Panc1 (cell line): ENCODE measurements at regions not wholly inside any gene's neighbourhood (a gene's known extent, or its start where the extent isn't known, plus 50 kb on each side); places are given as distances from the start of the nearest gene placed in this dataset.

Experiments used
- CTCF ChIP-seq: fragments of 450-650 bp; IDR thresholded peaks from 2 replicates; pipeline ENCODE4 v1.5.1; 2017; ENCODE audit warnings: mild to moderate bottlenecking
- REST ChIP-seq, 2 experiments: IDR thresholded peaks; 2 replicates each; pipeline ENCODE4 v1.6.1; 2011 to 2012; ENCODE audit warnings: low read depth in 2 of 2, control low read depth in 1 of 2, low read length in 1 of 2, mild to moderate bottlenecking in 1 of 2, moderate library complexity in 1 of 2; ENCODE audit not compliant: insufficient read depth in 1 of 2

- TF ChIP-seq CTCF, result no peak
- no peak for TF ChIP-seq REST (IDR thresholded peaks at IDR 0.05; ENCODE audit: insufficient read depth in 1 of 2, low read depth in 2 of 2, low read length in 1 of 2)
Measured at GRCh38 chr12:126767334-126767733, 1499.6 kb upstream of the TMEM132C start.
